NB4 (cell line): ENCODE measurements at regions not wholly inside any gene's neighbourhood (a gene's known extent, or its start where the extent isn't known, plus 50 kb on each side); places are given as distances from the start of the nearest gene placed in this dataset.

Experiments
- DNase-seq: peaks from one replicate; pipeline ENCODE4 v3.0.0; 2010; ENCODE audit warnings: low read depth
- H3K4me3 ChIP-seq: one replicate; pipeline ENCODE4 v1.5.1; 2011; ENCODE audit warnings: mild to moderate bottlenecking, low read depth, low read length, moderate library complexity
- MAX ChIP-seq: IDR thresholded peaks from 2 replicates; pipeline ENCODE4 v1.6.1; 2011; ENCODE audit warnings: low read depth, low read length
- MYC ChIP-seq: IDR thresholded peaks from 2 replicates; pipeline ENCODE4 v1.6.1; 2011; ENCODE audit warnings: low read depth, low read length
- POLR2A ChIP-seq: IDR thresholded peaks from 2 replicates; pipeline ENCODE4 v1.6.1; 2011; ENCODE audit warnings: mild to moderate bottlenecking; ENCODE audit not compliant: insufficient read length; ENCODE audit errors: extremely low read depth
- TF ChIP-seq, protein P1 (sequence below): IDR thresholded peaks from one replicate; pipeline ENCODE4 v1.5.1; 2012; ENCODE audit warnings: low read depth, low read length

DNA sequence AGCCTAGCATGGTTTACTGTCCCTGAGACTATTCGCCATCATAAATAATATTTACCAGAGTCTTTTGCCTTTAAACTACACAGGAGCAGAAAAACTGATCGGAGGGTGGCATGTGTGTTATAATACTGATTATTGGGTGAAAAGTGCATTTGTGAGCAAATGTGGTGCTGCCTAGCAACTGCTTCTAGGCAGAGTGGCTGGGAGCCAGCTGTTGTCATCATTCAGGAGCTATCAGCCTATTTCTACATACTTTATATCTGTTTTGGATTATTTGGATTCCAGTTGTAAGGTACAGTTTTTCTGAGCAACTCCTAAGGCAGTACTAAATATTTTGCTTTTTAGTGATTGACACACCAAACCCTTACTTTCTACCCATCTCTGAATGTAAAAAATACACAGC lies 75.0 kb upstream of the MSTN start:
- DNase-seq = no peak
- no peak overlapping the region for H3K4me3 ChIP-seq
- no peak for TF ChIP-seq MAX
- no peak for TF ChIP-seq MYC
- TF ChIP-seq, protein P1, sequence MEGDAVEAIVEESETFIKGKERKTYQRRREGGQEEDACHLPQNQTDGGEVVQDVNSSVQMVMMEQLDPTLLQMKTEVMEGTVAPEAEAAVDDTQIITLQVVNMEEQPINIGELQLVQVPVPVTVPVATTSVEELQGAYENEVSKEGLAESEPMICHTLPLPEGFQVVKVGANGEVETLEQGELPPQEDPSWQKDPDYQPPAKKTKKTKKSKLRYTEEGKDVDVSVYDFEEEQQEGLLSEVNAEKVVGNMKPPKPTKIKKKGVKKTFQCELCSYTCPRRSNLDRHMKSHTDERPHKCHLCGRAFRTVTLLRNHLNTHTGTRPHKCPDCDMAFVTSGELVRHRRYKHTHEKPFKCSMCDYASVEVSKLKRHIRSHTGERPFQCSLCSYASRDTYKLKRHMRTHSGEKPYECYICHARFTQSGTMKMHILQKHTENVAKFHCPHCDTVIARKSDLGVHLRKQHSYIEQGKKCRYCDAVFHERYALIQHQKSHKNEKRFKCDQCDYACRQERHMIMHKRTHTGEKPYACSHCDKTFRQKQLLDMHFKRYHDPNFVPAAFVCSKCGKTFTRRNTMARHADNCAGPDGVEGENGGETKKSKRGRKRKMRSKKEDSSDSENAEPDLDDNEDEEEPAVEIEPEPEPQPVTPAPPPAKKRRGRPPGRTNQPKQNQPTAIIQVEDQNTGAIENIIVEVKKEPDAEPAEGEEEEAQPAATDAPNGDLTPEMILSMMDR = no peak
- TF ChIP-seq POLR2A = no peak

DNA sequence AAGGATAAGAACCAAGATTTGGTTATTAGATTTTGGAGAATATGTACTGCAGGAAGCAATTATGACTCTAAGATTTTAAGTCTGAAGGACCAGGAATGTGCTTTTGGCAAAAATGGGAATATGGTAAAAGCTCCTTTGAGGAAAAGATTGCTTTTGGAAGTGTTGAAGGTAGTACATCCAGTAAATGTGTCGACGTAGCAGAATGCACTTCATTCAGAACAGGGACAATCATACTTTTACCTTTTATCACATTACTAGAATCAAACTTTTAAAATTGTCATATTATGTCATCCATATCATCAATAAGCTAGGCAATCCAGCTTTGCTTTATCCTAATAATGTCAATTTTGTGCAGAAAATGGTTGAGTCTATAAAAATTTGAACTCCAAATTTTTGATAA lies 74.3 kb upstream of the MSTN start:
- no peak overlapping the region for H3K4me3 ChIP-seq
- TF ChIP-seq, protein P1 = no peak
- no peak for TF ChIP-seq MYC
- no peak for TF ChIP-seq POLR2A
- TF ChIP-seq MAX = no peak
- no peak for DNase-seq

- TF ChIP-seq, protein P1 = no peak
- TF ChIP-seq POLR2A (no peak), MYC (no peak), MAX (no peak)
- no peak for DNase-seq
- H3K4me3 ChIP-seq = no peak overlapping the region
These were observed 73.7 kb upstream of the MSTN start for GRCh38 chr2:190136259-190136658.

DNA sequence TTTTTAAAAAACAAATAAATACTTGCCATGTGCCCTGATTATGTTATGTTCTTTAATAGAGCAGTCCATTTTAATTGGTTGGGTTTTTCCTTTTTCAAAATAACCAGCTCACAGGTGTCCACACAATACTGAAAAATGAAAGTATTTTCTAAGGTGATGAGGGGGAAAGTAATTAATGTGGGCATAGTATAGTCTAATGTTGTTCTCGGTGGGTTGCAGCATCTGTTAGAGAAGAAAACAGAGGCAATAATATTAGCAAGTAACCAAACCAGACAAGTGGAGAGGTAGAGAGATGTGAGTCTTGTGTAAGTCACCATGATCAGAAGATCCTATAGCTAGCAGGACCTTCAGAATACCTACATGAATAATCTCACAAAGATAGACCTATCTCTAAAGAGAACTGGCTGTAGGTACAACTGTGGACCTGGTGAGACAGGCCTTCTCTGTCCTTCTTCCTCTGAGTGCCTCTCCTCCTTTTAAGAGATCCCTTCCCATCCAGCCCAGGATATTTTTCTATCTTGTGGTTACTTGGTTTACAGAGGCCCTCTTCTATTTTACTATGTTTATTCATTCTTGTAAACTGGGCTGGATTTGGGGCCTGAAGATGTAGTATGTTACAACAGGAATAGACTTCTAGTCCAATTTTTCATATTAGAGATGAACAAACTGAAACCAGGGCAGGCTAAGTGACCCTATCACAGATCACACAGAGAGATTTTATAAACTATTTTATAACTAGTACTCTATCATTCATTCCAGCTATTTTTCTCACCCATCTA lies 67.1 kb upstream of the MSTN start:
- no peak overlapping the region for H3K4me3 ChIP-seq
- no peak for DNase-seq
- TF ChIP-seq MAX (no peak), POLR2A (no peak), MYC (no peak)
- TF ChIP-seq, protein P1 = no peak

DNA sequence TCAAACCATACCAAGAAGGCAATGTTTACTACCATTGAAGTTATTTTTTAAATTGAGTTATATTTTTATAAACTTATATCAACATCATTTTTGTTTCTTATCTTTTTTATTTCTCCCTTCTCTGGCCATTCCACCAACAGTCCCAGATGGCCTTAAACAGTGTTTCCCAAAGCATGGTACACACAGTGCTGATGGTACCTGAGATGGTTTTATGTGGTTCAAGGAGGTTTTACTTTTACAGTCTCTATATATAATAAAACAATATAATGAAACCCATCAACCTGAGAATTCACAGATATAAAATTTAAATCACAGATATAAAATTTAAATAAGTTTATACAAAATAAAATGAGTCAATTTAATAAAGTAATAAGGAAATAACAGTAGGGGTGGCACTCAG lies 65.1 kb upstream of the MSTN start:
- DNase-seq = no peak
- no peak overlapping the region for H3K4me3 ChIP-seq
- no peak for TF ChIP-seq POLR2A
- TF ChIP-seq, protein P1 = no peak
- TF ChIP-seq MYC = no peak
- no peak for TF ChIP-seq MAX
